ENCODE measurements at regions not wholly inside any gene's neighbourhood (a gene's known extent, or its start where the extent isn't known, plus 50 kb on each side); places are given as distances from the start of the nearest gene placed in this dataset.

DNA sequence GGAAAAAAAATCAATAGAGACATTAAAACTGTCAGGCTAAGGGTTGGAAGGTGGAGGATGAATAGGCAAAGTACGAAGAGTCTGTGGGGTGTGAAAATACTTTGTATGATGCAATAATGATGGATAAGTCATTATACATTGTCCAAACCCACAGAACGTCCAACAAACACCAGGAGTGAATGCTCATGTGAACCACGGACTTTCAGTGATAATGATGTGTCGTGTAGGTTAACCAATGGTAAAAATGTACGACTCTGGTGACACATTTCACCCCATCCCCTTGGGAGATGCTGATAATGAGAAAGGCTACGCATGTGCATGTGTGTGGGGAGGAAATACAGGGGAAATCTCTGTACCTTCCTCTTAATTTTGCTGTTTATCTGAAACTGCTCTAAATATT, 665.2 kb downstream of the FAT4 start:
- Histone ChIP-seq H3K27me3 (no peaks in the 10 kb centered on the region), H3K36me3 (no peaks in the 10 kb centered on the region), H3K4me3 (ENCODE audit: low read depth, low read length) (no peak overlapping the region), H3K9me3 (no peaks in the 10 kb centered on the region), H3K4me1 (no peaks in the 10 kb centered on the region)
- DNase-seq, result no peak
- TF ChIP-seq, protein P1, sequence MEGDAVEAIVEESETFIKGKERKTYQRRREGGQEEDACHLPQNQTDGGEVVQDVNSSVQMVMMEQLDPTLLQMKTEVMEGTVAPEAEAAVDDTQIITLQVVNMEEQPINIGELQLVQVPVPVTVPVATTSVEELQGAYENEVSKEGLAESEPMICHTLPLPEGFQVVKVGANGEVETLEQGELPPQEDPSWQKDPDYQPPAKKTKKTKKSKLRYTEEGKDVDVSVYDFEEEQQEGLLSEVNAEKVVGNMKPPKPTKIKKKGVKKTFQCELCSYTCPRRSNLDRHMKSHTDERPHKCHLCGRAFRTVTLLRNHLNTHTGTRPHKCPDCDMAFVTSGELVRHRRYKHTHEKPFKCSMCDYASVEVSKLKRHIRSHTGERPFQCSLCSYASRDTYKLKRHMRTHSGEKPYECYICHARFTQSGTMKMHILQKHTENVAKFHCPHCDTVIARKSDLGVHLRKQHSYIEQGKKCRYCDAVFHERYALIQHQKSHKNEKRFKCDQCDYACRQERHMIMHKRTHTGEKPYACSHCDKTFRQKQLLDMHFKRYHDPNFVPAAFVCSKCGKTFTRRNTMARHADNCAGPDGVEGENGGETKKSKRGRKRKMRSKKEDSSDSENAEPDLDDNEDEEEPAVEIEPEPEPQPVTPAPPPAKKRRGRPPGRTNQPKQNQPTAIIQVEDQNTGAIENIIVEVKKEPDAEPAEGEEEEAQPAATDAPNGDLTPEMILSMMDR (IDR thresholded peaks at IDR 0.05; ENCODE audit: low read depth, low read length), result no peak

DNA sequence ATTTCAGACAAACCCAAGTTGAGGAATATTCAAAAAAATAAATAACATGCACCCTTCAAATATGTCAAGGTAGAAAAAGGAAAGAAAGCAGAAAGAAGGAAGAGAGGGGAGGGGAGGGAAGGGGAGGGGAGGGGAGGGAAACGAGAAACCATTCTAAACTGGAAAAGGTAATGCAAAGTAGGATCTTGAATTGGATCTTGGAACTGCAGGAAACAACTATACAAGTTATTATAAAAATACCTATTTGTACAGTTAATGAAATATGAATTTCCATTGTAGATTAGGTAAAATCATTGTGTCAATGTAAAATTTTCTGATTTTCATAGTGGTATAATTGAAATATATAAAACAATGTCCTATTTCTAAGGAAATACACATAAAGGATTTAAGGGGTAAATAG, 668.4 kb downstream of the FAT4 start:
- DNase-seq, result no peak
- no peak overlapping the region for H3K4me3 ChIP-seq (ENCODE audit: low read depth, low read length)
- H3K9me3 ChIP-seq, result no peaks in the 10 kb centered on the region
- H3K27me3 ChIP-seq, result no peaks in the 10 kb centered on the region
- TF ChIP-seq, protein P1 (IDR thresholded peaks at IDR 0.05; ENCODE audit: low read depth, low read length), result no peak
- no peaks in the 10 kb centered on the region for H3K4me1 ChIP-seq
- no peaks in the 10 kb centered on the region for H3K36me3 ChIP-seq

GRCh38 chr4:125985856-125986255, 671.1 kb downstream of the FAT4 start:
- Histone ChIP-seq H3K36me3 (no peaks in the 10 kb centered on the region), H3K4me1 (no peaks in the 10 kb centered on the region), H3K9me3 (no peaks in the 10 kb centered on the region), H3K4me3 (ENCODE audit: low read depth, low read length) (no peak overlapping the region), H3K27me3 (no peaks in the 10 kb centered on the region)
- peak; percentile 39 for DNase-seq
- TF ChIP-seq, protein P1 (IDR thresholded peaks at IDR 0.05; ENCODE audit: low read depth, low read length), result no peak

GRCh38 chr4:125986307-125986706, 671.6 kb downstream of the FAT4 start:
- Histone ChIP-seq H3K4me3 (ENCODE audit: low read depth, low read length) (no peak overlapping the region), H3K36me3 (no peaks in the 10 kb centered on the region), H3K4me1 (no peaks in the 10 kb centered on the region), H3K27me3 (no peaks in the 10 kb centered on the region), H3K9me3 (no peaks in the 10 kb centered on the region)
- TF ChIP-seq, protein P1 (IDR thresholded peaks at IDR 0.05; ENCODE audit: low read depth, low read length), result no peak
- DNase-seq, result no peak

DNA sequence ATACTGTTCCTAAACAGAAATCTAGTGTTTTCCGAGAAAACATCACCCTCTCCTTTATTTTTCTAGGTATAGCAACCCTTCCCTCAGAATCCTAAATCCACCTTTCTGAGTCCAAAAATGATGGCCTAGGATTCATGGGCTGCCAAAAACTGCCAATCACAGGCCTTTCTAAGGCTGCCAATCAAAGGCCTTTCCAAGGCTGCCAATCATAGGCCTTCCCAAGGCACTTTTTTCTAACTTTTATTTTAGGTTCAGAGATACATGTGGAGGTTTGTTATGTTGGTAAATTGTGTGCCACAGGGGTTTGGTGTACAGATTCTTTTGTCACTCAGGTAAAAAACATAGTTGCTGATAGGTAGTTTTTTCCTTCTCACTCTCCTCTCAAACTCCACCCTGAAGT, 673.7 kb downstream of the FAT4 start:
- Histone ChIP-seq H3K27me3 (no peaks in the 10 kb centered on the region), H3K4me3 (ENCODE audit: low read depth, low read length) (no peak overlapping the region), H3K36me3 (no peaks in the 10 kb centered on the region), H3K9me3 (no peaks in the 10 kb centered on the region), H3K4me1 (no peaks in the 10 kb centered on the region)
- TF ChIP-seq, protein P1 (IDR thresholded peaks at IDR 0.05; ENCODE audit: low read depth, low read length), result no peak
- DNase-seq, result no peak

GRCh38 chr4:125991398-125991797, 676.6 kb downstream of the FAT4 start:
- no peaks in the 10 kb centered on the region for H3K9me3 ChIP-seq
- H3K4me1 ChIP-seq, result no peaks in the 10 kb centered on the region
- TF ChIP-seq, protein P1 (IDR thresholded peaks at IDR 0.05; ENCODE audit: low read depth, low read length), result no peak
- H3K4me3 ChIP-seq (ENCODE audit: low read depth, low read length), result no peak overlapping the region
- H3K36me3 ChIP-seq, result no peaks in the 10 kb centered on the region
- H3K27me3 ChIP-seq, result no peaks in the 10 kb centered on the region
- no peak for DNase-seq

Data from BE2C (cell line).